GM23338 (cell line): ENCODE measurements at regions not wholly inside any gene's neighbourhood (a gene's known extent, or its start where the extent isn't known, plus 50 kb on each side); places are given as distances from the start of the nearest gene placed in this dataset.
"Not testable (repeated sequence)": the region's sequence is repeated elsewhere in the genome, so short reads cannot be mapped to it uniquely, and the experiment has no call there.

Experiments used
- ATAC-seq: fragments of 200-7000 bp; cut with Tn5 transposase; 3 replicates; pipeline ENCODE4 v1.9.1; 2020
- DNase-seq: peaks from one replicate; pipeline ENCODE4 v3.0.0-alpha.2; 2015; ENCODE audit warnings: low spot score
- H2AFZ ChIP-seq: fragments of 200-600 bp; sonication (generic); 2 replicates; pipeline ENCODE4 v1.8.0; 2016; ENCODE audit warnings: antibody characterized with exemption, mild to moderate bottlenecking, moderate library complexity
- H3F3A ChIP-seq: fragments of 200-600 bp; sonication (generic); replicated peaks from 2 replicates; pipeline ENCODE4 v1.8.0; 2017; ENCODE audit warnings: antibody characterized with exemption, mixed run types, low read depth
- H3K27ac ChIP-seq: fragments of 200-600 bp; sonication (generic); 2 replicates; pipeline ENCODE4 v1.6.1; 2016; ENCODE audit warnings: low read depth
- H3K27me3 ChIP-seq: fragments of 200-600 bp; sonication (generic); 2 replicates; pipeline ENCODE4 v1.8.0; 2016; ENCODE audit warnings: mild to moderate bottlenecking, mixed run types, moderate library complexity; ENCODE audit not compliant: insufficient read depth
- H3K36me3 ChIP-seq: fragments of 200-600 bp; sonication (generic); 2 replicates; pipeline ENCODE4 v1.8.0; 2016; ENCODE audit warnings: mild to moderate bottlenecking; ENCODE audit not compliant: insufficient read depth
- H3K4me1 ChIP-seq: fragments of 200-600 bp; sonication (generic); 2 replicates; pipeline ENCODE4 v1.8.0; 2016; ENCODE audit warnings: mild to moderate bottlenecking, moderate library complexity; ENCODE audit not compliant: insufficient read depth
- H3K4me2 ChIP-seq: fragments of 200-600 bp; sonication (generic); 2 replicates; pipeline ENCODE4 v1.7.1; 2017; ENCODE audit warnings: mixed run types
- H3K4me3 ChIP-seq: fragments of 200-600 bp; sonication (generic); 2 replicates; pipeline ENCODE4 v1.6.1; 2016; ENCODE audit warnings: mixed run types
- H3K79me2 ChIP-seq: fragments of 200-600 bp; sonication (generic); replicated peaks from 2 replicates; pipeline ENCODE4 v1.8.0; 2017; ENCODE audit warnings: mild to moderate bottlenecking; ENCODE audit not compliant: insufficient read depth
- H3K9me2 ChIP-seq: fragments of 200-600 bp; sonication (generic); 2 replicates; pipeline ENCODE4 v1.8.0; 2017; ENCODE audit not compliant: insufficient read depth
- H4K20me1 ChIP-seq: fragments of 200-600 bp; sonication (generic); replicated peaks from 2 replicates; pipeline ENCODE4 v1.8.0; 2017; ENCODE audit warnings: mild to moderate bottlenecking; ENCODE audit not compliant: insufficient read depth
- H3K27ac Mint-ChIP-seq: 2 replicates; pipeline ENCODE4 v1.8.0; 2020; ENCODE audit warnings: inconsistent platforms, mild to moderate bottlenecking, moderate library complexity, mixed read lengths
- H3K27me3 Mint-ChIP-seq: 3 replicates; pipeline ENCODE4 v1.8.0; 2022; ENCODE audit warnings: low read depth, mild to moderate bottlenecking, moderate library complexity, mixed read lengths, inconsistent platforms; ENCODE audit not compliant: insufficient read depth, poor library complexity
- H3K36me3 Mint-ChIP-seq: 3 replicates; pipeline ENCODE4 v1.8.0; 2021; ENCODE audit warnings: low read depth, mild to moderate bottlenecking, inconsistent platforms, moderate library complexity, mixed read lengths
- H3K4me1 Mint-ChIP-seq: 3 replicates; pipeline ENCODE4 v1.8.0; 2020; ENCODE audit warnings: mild to moderate bottlenecking, inconsistent platforms, mixed read lengths
- H3K4me3 Mint-ChIP-seq: 3 replicates; pipeline ENCODE4 v1.8.0; 2021; ENCODE audit warnings: moderate library complexity, mild to moderate bottlenecking, inconsistent platforms, mixed read lengths
- H3K9me3 Mint-ChIP-seq: 3 replicates; pipeline ENCODE4 v1.8.0; 2020; ENCODE audit warnings: moderate library complexity, mild to moderate bottlenecking, inconsistent platforms, mixed read lengths
- CREB1 ChIP-seq: fragments of 250-450 bp; sonication (Bioruptor Pico); IDR thresholded peaks from 2 replicates; pipeline ENCODE4 v1.5.0; 2020; ENCODE audit warnings: low read depth, mild to moderate bottlenecking, moderate library complexity
- CTCF ChIP-seq, 2 experiments: fragments of 200-600 bp in 1 of 2; sonication (generic) in 1 of 2; conservative IDR thresholded peaks; 2 replicates each; pipeline versions ENCODE4 v1.5.1 to v1.6.1; 2016 to 2017; ENCODE audit warnings: antibody characterized with exemption in 2 of 2, low read depth in 2 of 2, mild to moderate bottlenecking in 2 of 2, moderate library complexity in 1 of 2
- ETS1 ChIP-seq: IDR thresholded peaks from 2 replicates; pipeline ENCODE4 v1.6.1; 2016; ENCODE audit warnings: antibody characterized with exemption
- EZH2 ChIP-seq: fragments of 200-600 bp; sonication (generic); IDR thresholded peaks from one replicate; pipeline ENCODE4 v1.8.0; 2017; ENCODE audit warnings: antibody characterized with exemption, mild to moderate bottlenecking, low read depth; ENCODE audit not compliant: unreplicated experiment
- EZH2phosphoT487 ChIP-seq: fragments of 200-600 bp; sonication (generic); IDR thresholded peaks from one replicate; pipeline ENCODE4 v1.8.1; 2018; ENCODE audit warnings: antibody characterized with exemption; ENCODE audit not compliant: unreplicated experiment
- NANOG ChIP-seq: IDR thresholded peaks from 2 replicates; pipeline ENCODE4 v1.6.1; 2016; ENCODE audit warnings: antibody characterized with exemption, borderline replicate concordance
- POLR2AphosphoS5 ChIP-seq: IDR thresholded peaks from 2 replicates; pipeline ENCODE4 v1.6.1; 2016; ENCODE audit warnings: antibody characterized with exemption, low read depth
- STAT1 ChIP-seq: IDR thresholded peaks from one replicate; pipeline ENCODE4 v1.6.1; 2016; ENCODE audit warnings: antibody characterized with exemption; ENCODE audit not compliant: unreplicated experiment
- ZNF114 ChIP-seq: fragments of 250-450 bp; sonication (Bioruptor Pico); IDR thresholded peaks from 2 replicates; pipeline ENCODE4 v1.5.0; 2020; ENCODE audit warnings: mild to moderate bottlenecking, moderate library complexity
- ZNF331 ChIP-seq: fragments of 250-450 bp; sonication (Bioruptor Pico); IDR thresholded peaks from 2 replicates; pipeline ENCODE4 v1.5.0; 2020; ENCODE audit warnings: low read depth, mild to moderate bottlenecking, moderate library complexity

- not testable (repeated sequence) for H3K36me3 Mint-ChIP-seq, H3K4me1 ChIP-seq, H3F3A ChIP-seq, H3K27me3 Mint-ChIP-seq, H3K36me3 ChIP-seq, H3K27ac ChIP-seq, DNase-seq, H3K9me2 ChIP-seq, H3K4me3 ChIP-seq, H3K27ac Mint-ChIP-seq, H3K79me2 ChIP-seq, H3K4me2 ChIP-seq, H3K9me3 Mint-ChIP-seq, H3K4me3 Mint-ChIP-seq, H2AFZ ChIP-seq, ATAC-seq, H3K27me3 ChIP-seq, H4K20me1 ChIP-seq
- peaks cover 11% of the 10 kb centered on the region for H3K4me1 Mint-ChIP-seq
- 0 out of 4 replicates have a peak, but pooled peaks of 1 of the 2 experiments have one; percentile 7 for TF ChIP-seq CTCF (conservative IDR thresholded peaks at IDR 0.05; ENCODE audit: low read depth in 2 of 2)
Observed at GRCh38 chr4:26017961-26018700, 104.1 kb downstream of the SMIM20 start.

- no peaks in the 10 kb centered on the region for H3K36me3 Mint-ChIP-seq
- Histone ChIP-seq H3K4me2 (no peak overlapping the region), H3K27ac (no peak overlapping the region), H3K36me3 (no peaks in the 10 kb centered on the region), H3F3A (no peaks in the 10 kb centered on the region), H3K9me2 (no peaks in the 10 kb centered on the region; the same call in 1 of the 2 replicates), H4K20me1 (no peaks in the 10 kb centered on the region), H3K27me3 (no peaks in the 10 kb centered on the region), H3K4me3 (no peak overlapping the region), H3K79me2 (no peaks in the 10 kb centered on the region), H2AFZ (peak overlapping the region; percentile 60; the same call in 1 of the 2 replicates), H3K4me1 (no peaks in the 10 kb centered on the region)
- DNase-seq, result no peak
- no peaks in the 10 kb centered on the region; the same call in 2 of the 3 replicates for H3K9me3 Mint-ChIP-seq
- H3K4me1 Mint-ChIP-seq, result peaks cover 4% of the 10 kb centered on the region; the same call in 2 of the 3 replicates
- no peak overlapping the region for H3K4me3 Mint-ChIP-seq
- ATAC-seq, result no peak
- peaks cover 5% of the 10 kb centered on the region for H3K27me3 Mint-ChIP-seq
- H3K27ac Mint-ChIP-seq, result no peak overlapping the region
- no peak for TF ChIP-seq NANOG
- no peak for TF ChIP-seq POLR2AphosphoS5
Observed at GRCh38 chr4:26020083-26020668, 106.2 kb downstream of the SMIM20 start.

- peak overlapping the region; percentile 60 for H2AFZ ChIP-seq
- H3K4me3 ChIP-seq, result no peak overlapping the region
- H3F3A ChIP-seq, result no peaks in the 10 kb centered on the region
- Mint-ChIP-seq H3K4me1 (peaks cover 4% of the 10 kb centered on the region; the same call in 2 of the 3 replicates), H3K36me3 (no peaks in the 10 kb centered on the region), H3K27me3 (peaks cover 5% of the 10 kb centered on the region), H3K27ac (no peak overlapping the region), H3K4me3 (no peak overlapping the region), H3K9me3 (no peaks in the 10 kb centered on the region; the same call in 2 of the 3 replicates)
- no peak overlapping the region for H3K4me2 ChIP-seq
- no peaks in the 10 kb centered on the region for H3K36me3 ChIP-seq
- ATAC-seq (no peak), DNase-seq (no peak)
- no peaks in the 10 kb centered on the region for H4K20me1 ChIP-seq
- no peak overlapping the region for H3K27ac ChIP-seq
- no peaks in the 10 kb centered on the region for H3K27me3 ChIP-seq
- no peaks in the 10 kb centered on the region for H3K79me2 ChIP-seq
- no peaks in the 10 kb centered on the region; the same call in 1 of the 2 replicates for H3K9me2 ChIP-seq
- H3K4me1 ChIP-seq, result no peaks in the 10 kb centered on the region
- TF ChIP-seq STAT1, result no peak
- TF ChIP-seq ETS1, result no peak
- no peak for TF ChIP-seq ZNF331
- no peak for TF ChIP-seq ZNF114 (CRISPR knock-in tag)
- TF ChIP-seq EZH2, result no peak
- TF ChIP-seq EZH2phosphoT487, result no peak
- TF ChIP-seq POLR2AphosphoS5, result no peak
- TF ChIP-seq CTCF (conservative IDR thresholded peaks at IDR 0.05; ENCODE audit: low read depth in 2 of 2), result no peak
- no peak for TF ChIP-seq CREB1
Observed at GRCh38 chr4:26020881-26021280, 106.9 kb downstream of the SMIM20 start.
